ENCODE measurements at regions not wholly inside any gene's neighbourhood (a gene's known extent, or its start where the extent isn't known, plus 50 kb on each side); places are given as distances from the start of the nearest gene placed in this dataset.

GRCh38 chr1:209417761-209418160 lies 165.8 kb upstream of the CAMK1G start:
- no peak overlapping the region for H3K4me3 ChIP-seq (ENCODE audit: low read length in 2 of 2)
- no peak overlapping the region for H3K27ac ChIP-seq (ENCODE audit: low read depth in 1 of 2, low read length in 2 of 2)
- no peaks in the 10 kb centered on the region for H3K27me3 ChIP-seq (ENCODE audit: control insufficient read depth in 1 of 2, insufficient read depth in 2 of 2, low read length in 1 of 2)
- no peaks in the 10 kb centered on the region for H3K36me3 ChIP-seq (ENCODE audit: control insufficient read depth in 1 of 2, insufficient read depth in 2 of 2, low read length in 1 of 2)
- H3K4me1 ChIP-seq (ENCODE audit: control insufficient read depth in 1 of 2, insufficient read depth in 2 of 2, low read length in 2 of 2): no peaks in the 10 kb centered on the region
- no peaks in the 10 kb centered on the region for H3K9me3 ChIP-seq (ENCODE audit: control insufficient read depth, low read length)
- no peak for ATAC-seq (ENCODE audit: low FRiP score)
- WGBS, 2 donors: 90 to 92% methylated on average over 3 of the region's 3 CpGs
- DNase-seq: no peak
- intact Hi-C loops (cut with DNase I): no loop called here

GRCh38 chr1:209420276-209420675 lies 163.2 kb upstream of the CAMK1G start:
- Histone ChIP-seq H3K9me3 (ENCODE audit: control insufficient read depth, low read length) (no peaks in the 10 kb centered on the region), H3K27ac (ENCODE audit: low read depth in 1 of 2, low read length in 2 of 2) (no peak overlapping the region), H3K4me1 (ENCODE audit: control insufficient read depth in 1 of 2, insufficient read depth in 2 of 2, low read length in 2 of 2) (no peaks in the 10 kb centered on the region), H3K27me3 (ENCODE audit: control insufficient read depth in 1 of 2, insufficient read depth in 2 of 2, low read length in 1 of 2) (no peaks in the 10 kb centered on the region), H3K36me3 (ENCODE audit: control insufficient read depth in 1 of 2, insufficient read depth in 2 of 2, low read length in 1 of 2) (no peaks in the 10 kb centered on the region), H3K4me3 (ENCODE audit: low read length in 2 of 2) (no peak overlapping the region)
- no peak for ATAC-seq (ENCODE audit: low FRiP score)
- 59 to 65% methylated on average over 4 of the region's 4 CpGs for WGBS, 2 donors
- intact Hi-C loops (cut with DNase I): no loop called here
- no peak for DNase-seq

GRCh38 chr1:209421186-209421585 lies 162.3 kb upstream of the CAMK1G start:
- Histone ChIP-seq H3K27ac (ENCODE audit: low read depth in 1 of 2, low read length in 2 of 2) (no peak overlapping the region), H3K4me3 (ENCODE audit: low read length in 2 of 2) (no peak overlapping the region), H3K4me1 (ENCODE audit: control insufficient read depth in 1 of 2, insufficient read depth in 2 of 2, low read length in 2 of 2) (no peaks in the 10 kb centered on the region), H3K36me3 (ENCODE audit: control insufficient read depth in 1 of 2, insufficient read depth in 2 of 2, low read length in 1 of 2) (no peaks in the 10 kb centered on the region), H3K27me3 (ENCODE audit: control insufficient read depth in 1 of 2, insufficient read depth in 2 of 2, low read length in 1 of 2) (no peaks in the 10 kb centered on the region), H3K9me3 (ENCODE audit: control insufficient read depth, low read length) (peaks cover 2% of the 10 kb centered on the region)
- no peak for DNase-seq
- no peak for ATAC-seq (ENCODE audit: low FRiP score)
- 69 to 78% methylated on average over 4 of the region's 4 CpGs for WGBS, 2 donors
- intact Hi-C loops (cut with DNase I): no loop called here

- no peak for ATAC-seq (ENCODE audit: low FRiP score)
These were observed 161.4 kb upstream of the CAMK1G start for GRCh38 chr1:209421978-209422680.

GRCh38 chr1:209425959-209426358 lies 157.6 kb upstream of the CAMK1G start:
- H3K4me3 ChIP-seq (ENCODE audit: low read length in 2 of 2): no peak overlapping the region
- H3K27me3 ChIP-seq (ENCODE audit: control insufficient read depth in 1 of 2, insufficient read depth in 2 of 2, low read length in 1 of 2): no peaks in the 10 kb centered on the region
- no peak overlapping the region for H3K27ac ChIP-seq (ENCODE audit: low read depth in 1 of 2, low read length in 2 of 2)
- ATAC-seq (ENCODE audit: low FRiP score) (no peak), DNase-seq (no peak)
- H3K36me3 ChIP-seq (ENCODE audit: control insufficient read depth in 1 of 2, insufficient read depth in 2 of 2, low read length in 1 of 2): no peaks in the 10 kb centered on the region
- intact Hi-C loops (cut with DNase I): no loop called here
- WGBS, 2 donors: 80 to 85% methylated on average over 5 of the region's 5 CpGs
- peaks cover 2% of the 10 kb centered on the region for H3K9me3 ChIP-seq (ENCODE audit: control insufficient read depth, low read length)
- no peaks in the 10 kb centered on the region for H3K4me1 ChIP-seq (ENCODE audit: control insufficient read depth in 1 of 2, insufficient read depth in 2 of 2, low read length in 2 of 2)

More at GRCh38 chr1:209421978-209422680, 161.4 kb upstream of the CAMK1G start:
- H3K4me1 ChIP-seq (ENCODE audit: control insufficient read depth in 1 of 2, insufficient read depth in 2 of 2, low read length in 2 of 2): no peaks in the 10 kb centered on the region
- H3K9me3 ChIP-seq (ENCODE audit: control insufficient read depth, low read length): peaks cover 2% of the 10 kb centered on the region
- H3K36me3 ChIP-seq (ENCODE audit: control insufficient read depth in 1 of 2, insufficient read depth in 2 of 2, low read length in 1 of 2): no peaks in the 10 kb centered on the region
- no peak overlapping the region for H3K4me3 ChIP-seq (ENCODE audit: low read length in 2 of 2)
- H3K27me3 ChIP-seq (ENCODE audit: control insufficient read depth in 1 of 2, insufficient read depth in 2 of 2, low read length in 1 of 2): no peaks in the 10 kb centered on the region
- no peak overlapping the region for H3K27ac ChIP-seq (ENCODE audit: low read depth in 1 of 2, low read length in 2 of 2)
- WGBS, 2 donors: 57 to 59% methylated on average over 5 of the region's 5 CpGs
- DNase-seq: no peak
- intact Hi-C loops (cut with DNase I): no loop called here

- Histone ChIP-seq H3K27me3 (ENCODE audit: control insufficient read depth in 1 of 2, insufficient read depth in 2 of 2, low read length in 1 of 2) (no peaks in the 10 kb centered on the region), H3K9me3 (ENCODE audit: control insufficient read depth, low read length) (peaks cover 2% of the 10 kb centered on the region), H3K4me1 (ENCODE audit: control insufficient read depth in 1 of 2, insufficient read depth in 2 of 2, low read length in 2 of 2) (no peaks in the 10 kb centered on the region), H3K36me3 (ENCODE audit: control insufficient read depth in 1 of 2, insufficient read depth in 2 of 2, low read length in 1 of 2) (no peaks in the 10 kb centered on the region), H3K27ac (ENCODE audit: low read depth in 1 of 2, low read length in 2 of 2) (no peak overlapping the region), H3K4me3 (ENCODE audit: low read length in 2 of 2) (no peak overlapping the region)
- ATAC-seq (ENCODE audit: low FRiP score): no peak
- no peak for DNase-seq
- intact Hi-C loops (cut with DNase I): no loop called here
- WGBS, 2 donors: 72 to 75% methylated on average over 7 of the region's 7 CpGs
These were observed 156.2 kb upstream of the CAMK1G start for GRCh38 chr1:209427277-209427676.

GRCh38 chr1:209427811-209428210 lies 155.7 kb upstream of the CAMK1G start:
- intact Hi-C loops (cut with DNase I): no loop called here
- no peak overlapping the region for H3K27ac ChIP-seq (ENCODE audit: low read depth in 1 of 2, low read length in 2 of 2)
- no peak overlapping the region for H3K4me3 ChIP-seq (ENCODE audit: low read length in 2 of 2)
- peaks cover 2% of the 10 kb centered on the region for H3K9me3 ChIP-seq (ENCODE audit: control insufficient read depth, low read length)
- DNase-seq (no peak), ATAC-seq (ENCODE audit: low FRiP score) (no peak)
- H3K4me1 ChIP-seq (ENCODE audit: control insufficient read depth in 1 of 2, insufficient read depth in 2 of 2, low read length in 2 of 2): no peaks in the 10 kb centered on the region
- WGBS, 2 donors: 61 to 76% methylated on average over 9 of the region's 9 CpGs
- no peaks in the 10 kb centered on the region for H3K27me3 ChIP-seq (ENCODE audit: control insufficient read depth in 1 of 2, insufficient read depth in 2 of 2, low read length in 1 of 2)
- H3K36me3 ChIP-seq (ENCODE audit: control insufficient read depth in 1 of 2, insufficient read depth in 2 of 2, low read length in 1 of 2): no peaks in the 10 kb centered on the region

GRCh38 chr1:209428241-209428921 lies 155.1 kb upstream of the CAMK1G start:
- H3K9me3 ChIP-seq (ENCODE audit: control insufficient read depth, low read length): peaks cover 2% of the 10 kb centered on the region
- no peak for ATAC-seq (ENCODE audit: low FRiP score)
- H3K27me3 ChIP-seq (ENCODE audit: control insufficient read depth in 1 of 2, insufficient read depth in 2 of 2, low read length in 1 of 2): no peaks in the 10 kb centered on the region
- 65 to 68% methylated on average over 10 of the region's 10 CpGs for WGBS, 2 donors
- no peaks in the 10 kb centered on the region for H3K4me1 ChIP-seq (ENCODE audit: control insufficient read depth in 1 of 2, insufficient read depth in 2 of 2, low read length in 2 of 2)
- intact Hi-C loops (cut with DNase I): no loop called here
- DNase-seq: no peak
- no peaks in the 10 kb centered on the region for H3K36me3 ChIP-seq (ENCODE audit: control insufficient read depth in 1 of 2, insufficient read depth in 2 of 2, low read length in 1 of 2)
- no peak overlapping the region for H3K4me3 ChIP-seq (ENCODE audit: low read length in 2 of 2)
- H3K27ac ChIP-seq (ENCODE audit: low read depth in 1 of 2, low read length in 2 of 2): no peak overlapping the region

- Histone ChIP-seq H3K27ac (ENCODE audit: low read depth in 1 of 2, low read length in 2 of 2) (no peak overlapping the region), H3K9me3 (ENCODE audit: control insufficient read depth, low read length) (peaks cover 2% of the 10 kb centered on the region), H3K27me3 (ENCODE audit: control insufficient read depth in 1 of 2, insufficient read depth in 2 of 2, low read length in 1 of 2) (no peaks in the 10 kb centered on the region), H3K4me3 (ENCODE audit: low read length in 2 of 2) (no peak overlapping the region), H3K4me1 (ENCODE audit: control insufficient read depth in 1 of 2, insufficient read depth in 2 of 2, low read length in 2 of 2) (no peaks in the 10 kb centered on the region), H3K36me3 (ENCODE audit: control insufficient read depth in 1 of 2, insufficient read depth in 2 of 2, low read length in 1 of 2) (no peaks in the 10 kb centered on the region)
- intact Hi-C loops (cut with DNase I): no loop called here
- DNase-seq (no peak), ATAC-seq (ENCODE audit: low FRiP score) (no peak)
These were observed 153.9 kb upstream of the CAMK1G start for GRCh38 chr1:209429611-209430010.
